ENCODE measurements at regions not wholly inside any gene's neighbourhood (a gene's known extent, or its start where the extent isn't known, plus 50 kb on each side); places are given as distances from the start of the nearest gene placed in this dataset.
A peak's percentile ranks its signal among the peaks of the same experiment; 100 is the strongest.

GRCh38 chr20:2236256-2236655 is 59.5 kb upstream of the TGM3 start:
- Mint-ChIP-seq H3K27me3 (ENCODE audit: low read depth) (peaks cover 2% of the 10 kb centered on the region), H3K36me3 (ENCODE audit: low read depth) (no peaks in the 10 kb centered on the region), H3K9me3 (ENCODE audit: low read depth) (no peaks in the 10 kb centered on the region), H3K4me3 (ENCODE audit: unreplicated experiment) (no peak overlapping the region), H3K4me1 (ENCODE audit: low read depth) (peaks cover 22% of the 10 kb centered on the region), H3K27ac (ENCODE audit: unreplicated experiment) (no peak overlapping the region)
- TF ChIP-seq CTCF (IDR thresholded peaks at IDR 0.05) = no peak
- no peak for DNase-seq (ENCODE audit: low spot score)

- no peak for DNase-seq (ENCODE audit: low spot score)
- Mint-ChIP-seq H3K9me3 (ENCODE audit: low read depth) (no peaks in the 10 kb centered on the region), H3K4me3 (ENCODE audit: unreplicated experiment) (no peak overlapping the region), H3K27ac (ENCODE audit: unreplicated experiment) (peak overlapping the region; percentile 84), H3K27me3 (ENCODE audit: low read depth) (peaks cover 2% of the 10 kb centered on the region), H3K4me1 (ENCODE audit: low read depth) (peaks cover 22% of the 10 kb centered on the region), H3K36me3 (ENCODE audit: low read depth) (no peaks in the 10 kb centered on the region)
- peak; percentile 48 for TF ChIP-seq CTCF (IDR thresholded peaks at IDR 0.05)
These were observed 58.7 kb upstream of the TGM3 start for GRCh38 chr20:2237059-2237458.

GRCh38 chr20:2238601-2239000 is 57.2 kb upstream of the TGM3 start:
- no peak for TF ChIP-seq CTCF (IDR thresholded peaks at IDR 0.05)
- Mint-ChIP-seq H3K27ac (ENCODE audit: unreplicated experiment) (no peak overlapping the region), H3K4me3 (ENCODE audit: unreplicated experiment) (no peak overlapping the region), H3K36me3 (ENCODE audit: low read depth) (no peaks in the 10 kb centered on the region), H3K4me1 (ENCODE audit: low read depth) (peaks cover 22% of the 10 kb centered on the region), H3K27me3 (ENCODE audit: low read depth) (peaks cover 2% of the 10 kb centered on the region), H3K9me3 (ENCODE audit: low read depth) (no peaks in the 10 kb centered on the region)
- no peak for DNase-seq (ENCODE audit: low spot score)

- H3K27ac Mint-ChIP-seq (ENCODE audit: unreplicated experiment) = no peak overlapping the region
- no peak for DNase-seq (ENCODE audit: low spot score)
- H3K4me3 Mint-ChIP-seq (ENCODE audit: unreplicated experiment) = no peak overlapping the region
- H3K4me1 Mint-ChIP-seq (ENCODE audit: low read depth) = peaks cover 14% of the 10 kb centered on the region
- H3K27me3 Mint-ChIP-seq (ENCODE audit: low read depth) = peaks cover 8% of the 10 kb centered on the region
- no peaks in the 10 kb centered on the region for H3K9me3 Mint-ChIP-seq (ENCODE audit: low read depth)
- H3K36me3 Mint-ChIP-seq (ENCODE audit: low read depth) = no peaks in the 10 kb centered on the region
- TF ChIP-seq CTCF (IDR thresholded peaks at IDR 0.05) = no peak
These were observed 55.0 kb upstream of the TGM3 start for GRCh38 chr20:2240835-2241234.

GRCh38 chr20:2242678-2243077 is 53.1 kb upstream of the TGM3 start:
- TF ChIP-seq CTCF (IDR thresholded peaks at IDR 0.05) = no peak
- Mint-ChIP-seq H3K27me3 (ENCODE audit: low read depth) (peaks cover 13% of the 10 kb centered on the region), H3K9me3 (ENCODE audit: low read depth) (no peaks in the 10 kb centered on the region), H3K27ac (ENCODE audit: unreplicated experiment) (no peak overlapping the region), H3K36me3 (ENCODE audit: low read depth) (no peaks in the 10 kb centered on the region), H3K4me1 (ENCODE audit: low read depth) (no peaks in the 10 kb centered on the region), H3K4me3 (ENCODE audit: unreplicated experiment) (no peak overlapping the region)
- DNase-seq (ENCODE audit: low spot score) = no peak
